HG03103 (cell line): ENCODE measurements at regions not wholly inside any gene's neighbourhood (a gene's known extent, or its start where the extent isn't known, plus 50 kb on each side); places are given as distances from the start of the nearest gene placed in this dataset.

ENCODE experiments used
- ATAC-seq: cut with Tn5 transposase; IDR thresholded peaks from one replicate; pipeline ENCODE4 v1.9.1; 2021; ENCODE audit warnings: low read depth; ENCODE audit not compliant: unreplicated experiment

DNA sequence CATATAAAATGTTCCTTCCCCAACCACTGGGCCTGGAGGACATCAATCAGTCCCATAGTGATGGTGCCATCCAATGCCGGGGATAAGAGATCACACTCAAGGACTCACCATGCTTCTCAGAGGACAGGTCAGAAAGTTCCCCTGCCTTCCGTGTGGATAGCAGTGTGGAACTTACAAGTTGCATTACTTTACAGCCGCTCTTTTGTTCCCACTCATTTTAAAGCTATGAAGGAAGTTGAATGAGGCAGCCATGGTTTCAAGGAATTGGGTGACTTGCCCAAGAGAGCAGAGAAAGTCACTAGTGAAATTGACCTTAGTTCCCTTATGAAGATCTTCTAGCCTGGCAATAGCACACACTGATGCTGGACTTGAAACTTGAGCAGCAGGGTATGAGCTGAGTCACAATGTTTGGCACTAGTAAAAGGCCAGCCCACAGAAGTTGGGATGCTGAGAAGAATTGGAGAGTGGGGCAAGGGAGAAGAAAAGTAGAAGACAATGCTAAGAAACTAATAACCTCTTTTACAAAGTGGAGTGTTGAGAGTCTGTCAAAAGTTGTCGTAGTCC, 78.7 kb downstream of the CXCL12 start:
- no peak for ATAC-seq

DNA sequence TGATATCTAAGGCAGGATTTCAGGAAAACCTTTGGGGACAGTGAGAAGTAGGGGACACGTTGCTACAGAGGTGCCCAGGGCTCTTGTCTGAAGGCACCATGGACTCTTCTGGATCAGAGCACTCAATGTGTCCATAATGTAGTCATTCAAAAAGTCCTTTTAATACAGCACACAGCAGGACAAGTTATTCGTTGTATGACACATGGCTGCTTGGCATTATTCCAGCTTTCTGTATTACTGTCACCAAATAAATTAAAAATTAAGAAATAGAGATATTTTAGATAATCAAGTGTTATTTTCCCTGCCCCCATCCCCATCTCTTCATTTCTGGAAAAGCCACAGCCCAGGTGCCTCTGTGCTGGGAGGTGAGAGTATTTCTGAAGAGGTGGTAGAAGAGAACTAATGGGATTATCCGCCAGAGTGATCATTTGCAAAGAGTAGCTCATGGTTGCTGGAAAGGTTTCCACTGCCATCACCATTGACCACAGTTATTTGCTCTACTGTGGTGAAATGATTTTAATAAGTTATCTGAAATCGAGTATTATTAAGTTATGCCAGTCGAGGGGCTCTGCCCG, 83.0 kb downstream of the CXCL12 start:
- ATAC-seq = no peak

DNA sequence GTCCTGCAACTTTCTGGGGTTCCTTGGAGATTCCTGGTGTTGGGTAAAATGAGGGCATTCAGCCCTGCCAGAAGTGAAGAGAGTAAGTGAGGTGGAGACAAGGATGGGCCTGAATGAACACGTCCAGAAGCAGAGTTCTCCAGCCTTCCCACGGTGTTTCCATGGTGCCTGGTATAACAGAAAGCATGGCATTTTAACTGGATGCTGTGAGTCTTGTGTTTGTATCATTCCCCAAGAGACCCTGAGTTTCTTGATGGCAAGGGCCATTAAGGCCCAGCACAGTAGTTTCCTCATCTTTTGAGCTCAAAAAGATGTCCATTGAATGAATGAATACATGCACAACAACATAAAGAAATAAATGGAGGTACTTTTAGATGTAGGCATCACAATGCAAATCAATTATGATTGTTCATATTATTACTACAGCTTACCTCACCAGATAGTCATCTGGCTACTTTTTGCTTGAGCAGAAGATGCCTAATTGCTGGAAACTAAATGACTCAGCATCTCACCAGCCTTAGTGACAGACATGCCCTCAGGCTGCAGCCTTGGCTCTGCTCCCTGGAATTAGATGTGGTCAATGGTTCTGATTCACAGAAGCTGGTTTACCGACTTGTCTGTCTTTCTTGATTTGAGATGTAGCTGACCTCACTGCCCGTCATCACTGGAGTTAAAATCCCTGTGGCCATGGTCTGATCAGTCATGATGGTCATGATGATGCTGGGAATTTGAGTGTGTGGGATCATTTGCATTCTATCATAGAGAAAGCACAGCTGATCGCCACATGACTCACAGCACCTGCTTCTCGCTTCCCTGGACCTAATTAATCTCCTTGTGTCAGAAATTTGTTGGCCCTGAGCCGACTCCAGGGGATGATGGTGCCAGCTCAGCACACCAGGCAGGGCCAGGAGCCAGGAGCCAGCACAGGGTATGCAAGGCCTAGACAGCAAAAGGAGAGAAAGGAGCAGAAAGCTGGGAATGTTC, 83.9 kb downstream of the CXCL12 start:
- peak; percentile 74 for ATAC-seq

DNA sequence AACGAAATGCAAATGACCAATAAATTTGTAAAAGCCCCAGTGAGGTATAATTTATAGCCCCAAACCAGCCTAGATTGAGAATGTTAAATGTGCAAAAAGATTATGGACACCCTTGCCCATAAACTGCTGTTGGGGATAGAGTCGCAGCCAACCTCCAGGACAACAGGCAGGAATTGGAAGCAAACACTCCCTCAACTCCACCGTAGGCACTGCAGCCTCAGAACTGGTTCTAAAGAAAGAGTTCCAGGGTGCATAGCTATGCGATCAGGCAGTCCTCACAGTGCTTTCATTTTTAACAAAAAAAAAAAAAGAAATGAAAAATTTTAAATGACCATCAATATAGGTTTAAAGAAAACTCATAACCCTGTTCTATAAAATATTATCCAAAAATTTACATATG, 86.2 kb downstream of the CXCL12 start:
- no peak for ATAC-seq

DNA sequence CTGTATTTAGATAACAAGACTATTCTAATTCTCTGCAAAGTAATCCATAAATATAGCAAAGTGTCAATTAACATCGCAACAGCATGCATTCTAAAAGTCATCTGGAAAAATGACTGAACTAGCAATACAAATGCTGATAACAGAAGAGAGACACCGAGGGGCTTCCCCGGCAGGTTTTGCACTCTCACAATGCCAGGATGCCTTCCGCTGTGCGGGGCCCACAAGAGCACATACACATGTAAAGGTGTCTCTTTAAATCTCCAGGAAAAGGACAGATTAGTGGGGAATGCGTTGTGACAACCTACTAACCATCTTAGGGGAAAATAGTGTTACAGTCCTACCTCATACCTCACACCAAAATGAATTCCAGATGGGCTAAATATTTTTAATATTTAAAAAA, 86.9 kb downstream of the CXCL12 start:
- ATAC-seq = no peak

DNA sequence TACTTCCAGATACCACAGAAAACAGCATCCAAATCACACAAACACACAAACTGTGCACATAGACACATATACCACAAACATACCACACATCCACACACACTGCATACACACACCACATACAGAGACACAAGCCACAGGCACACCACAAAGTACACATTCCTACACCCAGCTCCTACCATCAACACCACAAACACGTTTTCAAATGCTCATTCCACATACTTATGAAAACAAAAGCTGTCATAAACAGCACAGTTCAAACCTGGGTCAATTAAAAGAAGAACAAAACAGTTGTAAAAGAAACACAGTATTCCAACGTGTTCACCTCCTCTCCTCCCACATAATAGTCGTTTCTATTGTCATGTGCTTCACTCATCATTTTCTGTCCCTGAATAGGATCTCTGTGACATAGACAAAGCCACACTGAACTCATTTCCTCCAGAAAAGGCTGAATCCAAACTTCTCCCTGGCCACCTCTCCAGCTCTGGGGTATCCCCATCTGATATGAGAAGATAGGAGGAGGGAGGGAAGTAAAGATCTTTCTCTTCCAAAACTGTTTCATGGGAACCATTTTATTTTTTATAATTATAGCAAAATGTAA, 89.2 kb downstream of the CXCL12 start:
- ATAC-seq = no peak

DNA sequence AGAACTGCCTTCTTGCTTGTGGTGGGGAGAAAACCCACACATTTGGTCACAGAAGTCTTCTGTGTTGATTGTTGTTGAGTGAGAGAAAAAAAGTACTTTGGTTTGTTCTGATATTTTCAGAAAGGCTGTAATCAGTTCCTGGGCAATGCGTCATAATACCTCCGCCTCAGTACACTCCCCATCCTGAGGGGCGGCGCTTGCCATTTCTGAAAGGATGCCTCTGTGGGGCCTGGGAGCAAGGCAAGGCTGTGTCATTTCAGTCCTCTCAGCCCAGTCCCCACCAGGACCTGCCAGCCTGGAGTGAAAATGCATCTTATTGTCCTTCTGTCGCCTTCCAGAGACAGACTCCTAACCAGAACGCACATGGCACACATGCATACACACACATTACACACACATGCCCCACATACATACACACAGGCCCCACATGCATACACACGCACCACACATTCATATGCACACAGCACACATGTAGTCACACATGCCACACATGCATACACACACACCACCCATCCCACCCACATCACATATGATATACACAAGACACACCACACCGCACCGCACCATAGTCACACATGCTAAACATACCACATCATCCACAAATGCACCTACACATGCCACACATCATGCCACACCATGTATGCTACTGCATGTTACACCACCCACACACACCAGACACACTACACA, 90.0 kb downstream of the CXCL12 start:
- ATAC-seq = no peak

DNA sequence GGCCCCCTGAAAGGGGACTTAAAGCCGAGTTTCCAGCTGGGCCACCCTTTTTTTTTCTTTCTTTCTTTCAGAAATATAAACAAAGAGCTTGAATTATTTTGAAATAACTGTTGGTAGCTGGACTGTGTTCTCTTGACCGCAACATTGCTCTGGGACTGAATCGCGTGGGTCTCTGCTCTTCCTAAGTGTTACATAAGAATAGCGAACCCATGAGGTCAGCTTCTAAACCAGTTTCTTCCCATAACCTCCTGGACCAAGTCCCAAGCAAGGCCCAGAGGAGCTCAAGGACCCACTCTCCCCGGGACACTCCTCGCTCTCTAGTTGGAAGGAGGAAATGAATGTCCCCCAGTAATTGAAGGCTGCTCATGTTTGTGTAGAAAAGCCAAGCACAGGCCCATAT, 91.1 kb downstream of the CXCL12 start:
- no peak for ATAC-seq

DNA sequence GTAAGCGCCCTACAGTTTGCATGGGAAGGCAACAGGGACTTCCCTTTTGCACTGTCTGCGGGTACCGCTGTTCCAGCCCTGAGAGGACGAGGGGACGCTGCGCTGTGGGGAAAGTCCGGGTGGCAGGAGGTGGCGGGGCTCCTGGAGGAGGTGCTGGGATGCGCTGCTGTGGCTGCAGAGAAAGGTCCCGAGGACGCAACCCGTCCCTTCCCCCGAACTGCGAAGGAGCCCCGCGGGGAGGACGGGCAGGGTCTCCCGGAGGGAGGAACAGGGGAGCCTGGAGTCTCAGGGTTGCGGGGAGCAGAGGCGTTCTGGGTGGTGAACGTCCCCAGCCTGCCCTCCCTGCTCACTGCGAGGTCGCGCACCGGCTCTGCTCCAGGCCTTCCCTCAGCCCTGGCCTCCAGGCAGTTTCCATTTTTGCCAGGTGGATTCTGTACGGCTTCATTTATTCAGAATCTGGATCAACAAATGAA, 91.6 kb downstream of the CXCL12 start:
- ATAC-seq = no peak

DNA sequence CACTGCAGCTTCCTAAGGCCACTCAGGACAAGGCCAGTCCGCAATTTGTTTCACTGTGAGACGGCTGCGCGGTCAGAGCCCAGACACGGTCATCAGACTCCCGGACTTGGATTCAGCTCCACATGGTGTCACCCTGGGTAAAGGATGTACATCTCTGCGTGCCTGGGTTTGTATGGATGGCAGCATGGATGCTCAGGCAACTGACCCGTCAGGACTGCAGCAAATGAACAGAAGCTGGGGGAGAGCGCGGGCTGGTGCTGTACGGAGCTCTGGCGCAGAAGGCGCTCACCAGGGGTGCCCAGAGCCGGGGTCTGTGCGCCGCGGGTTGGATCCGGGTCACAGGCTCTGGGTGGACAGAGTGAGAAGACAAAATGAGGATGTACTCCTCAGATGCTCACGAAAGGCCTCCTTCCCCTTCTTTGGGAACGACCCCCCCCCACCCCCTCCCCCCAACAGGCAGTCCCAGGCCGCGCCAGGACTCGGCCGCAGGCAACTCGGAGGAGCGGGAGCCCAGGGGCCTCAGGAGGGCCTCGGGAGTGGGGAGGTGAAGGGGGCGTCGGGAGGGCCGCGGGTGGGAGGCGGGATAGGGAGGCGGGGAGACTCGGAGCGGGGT, 92.4 kb downstream of the CXCL12 start:
- no peak for ATAC-seq

DNA sequence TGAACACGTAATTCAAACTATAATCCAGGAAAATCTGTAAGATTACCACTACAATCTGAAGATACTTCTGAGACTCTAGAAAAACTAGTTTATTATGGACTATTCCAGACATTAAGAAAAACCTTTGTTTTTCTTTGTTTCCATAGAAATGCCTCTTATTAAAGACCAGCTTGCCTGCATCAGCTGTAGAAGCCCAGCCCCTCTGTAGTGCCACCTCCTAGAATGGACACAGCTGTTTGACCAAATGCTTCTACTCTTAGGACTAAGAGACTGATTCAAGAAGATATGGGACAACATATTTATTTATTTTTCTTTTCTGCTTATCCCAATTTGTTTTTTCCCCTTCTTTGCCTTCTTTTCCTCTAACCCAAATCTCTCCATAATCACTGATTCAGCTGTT, 93.8 kb downstream of the CXCL12 start:
- no peak for ATAC-seq

DNA sequence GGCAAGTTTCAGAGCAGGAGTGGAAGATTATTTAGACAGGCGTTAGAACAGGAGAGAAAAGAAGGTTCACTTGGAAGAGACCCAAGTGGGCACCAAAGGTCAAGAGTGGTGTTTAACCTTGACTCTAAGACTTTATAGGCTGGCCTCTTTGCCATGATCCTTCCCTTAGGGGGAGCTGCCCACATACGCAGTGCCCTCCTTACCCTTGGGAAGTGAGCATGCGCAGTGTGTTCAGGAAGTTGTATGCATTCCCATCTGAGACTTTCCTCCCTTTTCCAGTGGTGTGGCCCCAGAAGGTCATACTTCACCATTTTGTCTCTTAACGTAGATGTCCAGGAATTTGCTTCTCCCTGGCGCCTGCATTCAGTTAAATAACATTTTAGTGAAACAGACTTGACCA, 95.8 kb downstream of the CXCL12 start:
- no peak for ATAC-seq

DNA sequence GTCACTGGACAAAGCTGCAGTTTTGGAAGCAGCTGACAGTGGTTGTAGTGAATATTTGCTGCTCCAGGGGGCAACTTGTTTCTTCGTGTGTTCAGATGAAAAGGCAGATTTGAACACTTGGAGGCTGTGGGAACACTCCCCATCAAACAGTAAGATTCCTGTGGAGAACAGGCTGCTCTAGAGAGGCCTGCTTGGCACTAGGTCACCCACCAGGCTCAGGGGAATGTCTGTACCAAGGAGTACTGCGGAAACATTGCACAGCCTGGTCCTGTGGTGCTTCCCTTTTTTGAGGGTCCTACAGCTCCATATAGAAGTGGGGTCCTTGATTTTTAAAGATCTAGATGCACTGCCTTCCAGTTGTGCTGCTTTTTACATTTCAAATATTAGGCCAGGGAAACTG, 97.5 kb downstream of the CXCL12 start:
- no peak for ATAC-seq

DNA sequence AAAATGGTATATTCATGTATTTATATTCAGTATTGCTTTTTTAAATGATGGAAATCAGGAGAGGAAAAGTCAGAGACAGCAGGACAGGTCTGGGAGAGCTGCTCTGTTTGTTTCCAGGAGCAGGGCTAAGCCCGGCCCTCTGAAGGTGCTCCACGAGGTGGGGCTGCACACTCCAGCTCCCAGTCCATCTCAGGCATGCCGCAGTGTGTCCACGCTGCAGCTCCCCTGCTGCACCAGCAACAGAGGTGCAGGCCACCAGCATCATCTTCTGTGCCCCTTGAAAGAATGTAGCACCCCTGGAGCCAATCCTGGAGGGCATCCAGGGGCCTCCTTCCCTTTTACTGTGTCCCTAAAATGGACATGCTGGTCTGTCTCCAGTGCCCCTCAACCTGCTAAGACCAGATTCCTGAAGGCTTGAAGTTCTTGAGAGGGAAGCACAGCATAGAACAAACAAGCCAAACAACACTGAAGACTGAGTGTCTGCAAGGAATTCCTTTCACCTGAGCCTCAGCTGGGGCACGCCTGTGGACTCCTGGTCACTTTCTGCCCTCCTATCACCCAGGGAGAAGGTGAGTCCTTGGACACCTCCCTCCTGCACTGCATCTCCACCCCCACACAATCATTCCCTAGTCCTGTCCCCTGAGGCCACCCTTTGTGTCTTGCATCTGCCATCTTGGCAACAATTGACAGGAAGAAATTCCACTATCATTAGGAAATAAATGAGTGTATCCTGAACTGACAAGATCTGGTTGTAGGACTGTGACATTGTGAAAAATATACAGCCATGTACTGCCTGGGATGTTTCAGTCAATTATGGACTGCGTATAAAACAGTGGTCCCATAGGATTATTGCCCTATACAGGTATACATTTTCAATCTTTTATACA, 100.5 kb downstream of the CXCL12 start:
- no peak for ATAC-seq

DNA sequence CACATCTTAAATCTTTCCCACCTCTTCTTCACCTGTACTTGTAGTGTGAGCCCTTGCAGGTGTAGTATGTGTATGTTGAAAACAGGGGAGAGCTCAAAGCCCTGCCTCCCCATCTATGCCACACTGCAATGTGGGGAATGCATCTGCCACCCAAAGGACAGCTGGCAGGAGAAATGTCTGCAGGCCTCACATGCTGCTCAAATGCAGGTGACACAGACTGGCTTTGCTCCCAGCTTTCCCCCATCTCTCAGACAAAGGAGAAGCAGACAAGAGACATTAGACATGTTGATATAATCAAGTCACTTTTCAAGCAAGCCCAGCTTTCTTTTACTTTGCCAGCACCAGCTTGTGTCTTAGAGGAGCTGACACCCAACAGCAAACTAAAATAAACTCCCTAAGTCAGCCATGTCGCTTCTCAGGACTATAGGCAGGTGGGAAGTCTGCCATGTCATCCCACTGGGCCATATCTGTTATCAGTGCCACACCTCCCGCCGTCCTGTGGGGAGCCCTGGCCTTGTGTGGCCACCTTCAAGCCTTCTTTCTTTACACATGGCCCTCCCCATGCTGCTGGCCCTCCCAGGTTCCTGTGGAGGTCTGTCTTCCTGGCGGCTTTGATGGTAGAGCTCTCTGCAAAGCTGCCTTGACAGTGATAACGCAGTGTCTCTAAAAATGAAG, 102.1 kb downstream of the CXCL12 start:
- no peak for ATAC-seq

DNA sequence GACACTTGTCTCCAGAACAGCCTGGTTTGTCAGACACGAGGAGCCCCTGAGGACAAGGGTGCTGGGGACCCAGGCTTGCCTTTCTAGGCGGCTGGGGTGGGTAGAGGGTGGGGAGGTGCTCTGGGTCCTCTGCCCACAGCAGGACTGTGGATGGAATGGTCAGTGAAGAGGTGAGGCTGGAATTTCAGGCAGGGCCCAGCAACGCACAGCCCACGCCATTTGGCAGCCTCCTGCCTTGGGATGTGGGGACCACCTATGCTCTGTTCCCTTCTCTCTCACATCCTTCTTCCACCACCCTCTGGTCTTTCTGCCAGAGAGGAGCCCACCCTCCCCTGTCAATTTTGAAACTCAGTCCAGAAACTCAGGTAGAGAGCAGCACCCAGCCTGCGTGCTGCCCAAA, 103.2 kb downstream of the CXCL12 start:
- no peak for ATAC-seq

DNA sequence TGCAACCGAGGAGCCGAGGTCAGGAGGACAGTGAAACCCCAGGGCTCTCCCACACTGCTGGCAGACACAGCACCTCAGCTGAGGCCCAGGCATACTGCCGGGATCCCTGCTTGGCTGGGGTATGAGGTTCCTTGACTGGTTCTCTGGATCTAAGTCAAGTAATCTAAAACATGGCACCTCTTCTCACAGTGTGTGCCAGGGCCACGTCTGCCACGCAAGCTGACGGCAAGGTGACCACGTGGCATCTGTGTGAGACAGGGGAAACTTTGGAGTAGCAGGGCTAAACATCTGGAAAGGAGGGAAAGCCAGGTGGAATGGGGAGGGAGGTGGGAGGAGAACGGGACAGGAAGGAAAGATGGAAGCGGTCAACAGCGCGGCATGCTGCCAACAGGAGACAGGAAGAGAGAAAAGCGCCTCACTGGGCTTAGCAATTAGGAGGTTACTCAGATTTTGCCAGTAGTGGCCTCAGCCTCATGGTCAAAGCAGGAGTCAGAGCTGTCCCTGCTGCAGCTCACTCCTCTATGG, 103.7 kb downstream of the CXCL12 start:
- no peak for ATAC-seq

DNA sequence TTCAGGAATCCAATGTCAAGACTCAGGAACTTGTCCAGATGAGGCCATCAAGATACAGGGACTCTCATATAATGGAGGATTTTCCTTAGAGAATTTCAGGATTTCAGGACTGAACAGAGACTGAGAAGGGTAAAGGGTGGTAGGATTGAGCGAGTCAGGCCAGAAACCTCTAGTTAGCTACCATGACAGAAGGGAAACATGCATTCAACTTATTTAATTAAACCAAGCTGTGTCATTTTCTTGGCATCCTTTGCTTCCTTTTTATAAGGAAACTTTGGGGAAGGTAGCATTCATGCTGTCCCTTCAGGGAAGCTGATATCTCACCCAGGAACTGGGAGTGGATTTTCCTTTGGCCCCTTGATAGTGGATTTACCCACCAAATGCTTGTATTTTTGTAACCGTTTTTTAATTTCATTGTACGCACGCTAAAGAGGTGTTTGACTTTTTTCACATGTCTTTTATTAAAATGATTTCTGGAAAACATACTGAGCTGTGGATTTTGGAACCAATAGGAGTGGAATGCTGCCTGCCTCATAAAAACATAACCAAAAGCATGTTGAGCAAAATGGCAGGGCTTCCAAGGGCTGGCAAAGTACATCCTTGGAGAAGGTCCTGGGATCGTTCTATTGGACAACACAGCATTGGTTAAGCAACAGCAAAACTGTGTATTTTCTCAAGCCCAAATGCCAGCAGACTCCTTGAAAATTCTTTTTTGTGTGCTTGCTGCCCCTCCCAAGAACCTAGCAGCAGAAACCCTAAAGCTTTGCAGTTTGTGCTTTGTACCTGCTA, 104.5 kb downstream of the CXCL12 start:
- ATAC-seq = no peak
